H9 (cell line): ENCODE measurements at regions not wholly inside any gene's neighbourhood (a gene's known extent, or its start where the extent isn't known, plus 50 kb on each side); places are given as distances from the start of the nearest gene placed in this dataset.

ENCODE experiments used
- DNase-seq: peaks from one replicate; pipeline ENCODE4 v3.0.0-alpha.2; 2017
- H2AFZ ChIP-seq: one replicate; pipeline ENCODE4 v1.6.1; 2013; ENCODE audit warnings: mild to moderate bottlenecking, low read length, control low read depth, moderate library complexity
- H2AK5ac ChIP-seq: 2 replicates; pipeline ENCODE4 v1.6.1; 2013; ENCODE audit warnings: low read length, control low read depth, mixed read lengths; ENCODE audit not compliant: insufficient read length
- H2BK120ac ChIP-seq: one replicate; pipeline ENCODE4 v1.6.1; 2013; ENCODE audit warnings: low read depth, mild to moderate bottlenecking, low read length, control low read depth, inconsistent platforms; ENCODE audit not compliant: poor library complexity, severe bottlenecking
- H2BK12ac ChIP-seq: 2 replicates; pipeline ENCODE4 v1.6.1; 2013; ENCODE audit warnings: low read length, control low read depth, mixed read lengths, low read depth; ENCODE audit not compliant: insufficient read length
- H2BK15ac ChIP-seq: 2 replicates; pipeline ENCODE4 v1.6.1; 2013; ENCODE audit warnings: low read depth, low read length, control low read depth
- H2BK20ac ChIP-seq: one replicate; pipeline ENCODE4 v1.6.1; 2013; ENCODE audit warnings: low read depth, mild to moderate bottlenecking, low read length, control low read depth, inconsistent platforms; ENCODE audit not compliant: poor library complexity, severe bottlenecking
- H2BK5ac ChIP-seq: 2 replicates; pipeline ENCODE4 v1.6.1; 2013; ENCODE audit warnings: low read length, control low read depth, mixed read lengths; ENCODE audit not compliant: insufficient read length
- H3K14ac ChIP-seq: 2 replicates; pipeline ENCODE4 v1.6.1; 2013; ENCODE audit warnings: low read length, control low read depth; ENCODE audit not compliant: insufficient read depth
- H3K18ac ChIP-seq: 2 replicates; pipeline ENCODE4 v1.6.1; 2013; ENCODE audit warnings: low read depth, mild to moderate bottlenecking, mixed read lengths, low read length, control low read depth; ENCODE audit not compliant: insufficient read length
- H3K23ac ChIP-seq: 2 replicates; pipeline ENCODE4 v1.6.1; 2013; ENCODE audit warnings: low read length, control low read depth, mixed read lengths, low read depth; ENCODE audit not compliant: insufficient read length
- H3K23me2 ChIP-seq: 2 replicates; pipeline ENCODE4 v1.6.1; 2013; ENCODE audit warnings: low read depth, mild to moderate bottlenecking, mixed read lengths, low read length, control low read depth; ENCODE audit not compliant: insufficient read length, poor library complexity, severe bottlenecking
- H3K27ac ChIP-seq: 2 replicates; pipeline ENCODE4 v1.5.1; 2013; ENCODE audit warnings: low read length, control low read depth, mixed read lengths, low read depth; ENCODE audit not compliant: insufficient read length
- H3K27me3 ChIP-seq: 2 replicates; pipeline ENCODE4 v1.6.1; 2013; ENCODE audit warnings: low read length, control low read depth, inconsistent platforms; ENCODE audit not compliant: insufficient read depth
- H3K4ac ChIP-seq: 2 replicates; pipeline ENCODE4 v1.6.1; 2013; ENCODE audit warnings: low read depth, mild to moderate bottlenecking, control low read depth, inconsistent platforms, low read length, moderate library complexity
- H3K4me1 ChIP-seq: 2 replicates; pipeline ENCODE4 v1.6.1; 2013; ENCODE audit warnings: low read length, control low read depth, inconsistent platforms; ENCODE audit not compliant: insufficient read depth
- H3K4me2 ChIP-seq: 2 replicates; pipeline ENCODE4 v1.6.1; 2013; ENCODE audit warnings: low read length, control low read depth, mixed read lengths; ENCODE audit not compliant: insufficient read length, insufficient read depth
- H3K56ac ChIP-seq: 2 replicates; pipeline ENCODE4 v1.6.1; 2013; ENCODE audit warnings: low read depth, mild to moderate bottlenecking, mixed read lengths, low read length, control low read depth; ENCODE audit not compliant: insufficient read length
- H3K79me1 ChIP-seq: 2 replicates; pipeline ENCODE4 v1.6.1; 2013; ENCODE audit warnings: low read depth, mild to moderate bottlenecking, moderate library complexity, low read length, control low read depth, inconsistent platforms; ENCODE audit not compliant: insufficient read depth, poor library complexity, severe bottlenecking
- H3K79me2 ChIP-seq: 2 replicates; pipeline ENCODE4 v1.6.1; 2013; ENCODE audit warnings: low read length, control low read depth, inconsistent platforms; ENCODE audit not compliant: insufficient read depth
- H3K9ac ChIP-seq: 2 replicates; pipeline ENCODE4 v1.6.1; 2013; ENCODE audit warnings: low read length, control low read depth, mixed read lengths; ENCODE audit not compliant: insufficient read length; ENCODE audit errors: extremely low read depth
- H3K9me3 ChIP-seq: one replicate; pipeline ENCODE4 v1.6.1; 2013; ENCODE audit warnings: low read depth, low read length, inconsistent platforms; ENCODE audit not compliant: control insufficient read depth
- H3T11ph ChIP-seq: one replicate; pipeline ENCODE4 v1.6.1; 2013; ENCODE audit warnings: mild to moderate bottlenecking, low read length, control low read depth, inconsistent platforms
- H4K20me1 ChIP-seq: one replicate; pipeline ENCODE4 v1.6.1; 2013; ENCODE audit not compliant: control insufficient read depth, insufficient read length, insufficient read depth
- H4K5ac ChIP-seq: 2 replicates; pipeline ENCODE4 v1.6.1; 2013; ENCODE audit warnings: low read depth, mild to moderate bottlenecking, mixed read lengths, low read length, control low read depth; ENCODE audit not compliant: insufficient read length
- H4K8ac ChIP-seq: replicated peaks from 2 replicates; pipeline ENCODE4 v1.6.1; 2013; ENCODE audit warnings: low read length, control low read depth, mixed read lengths, low read depth; ENCODE audit not compliant: insufficient read length
- H4K91ac ChIP-seq: 2 replicates; pipeline ENCODE4 v1.6.1; 2013; ENCODE audit warnings: low read depth, mild to moderate bottlenecking, moderate library complexity, mixed read lengths, low read length, control low read depth; ENCODE audit not compliant: insufficient read length
- H3K27ac Mint-ChIP-seq, 3 experiments: 2 replicates in 2 of 3; 3 replicates in 1 of 3; pipeline ENCODE4 v1.8.0; 2020 to 2021; ENCODE audit warnings: mixed read lengths in 3 of 3, mild to moderate bottlenecking in 1 of 3, moderate library complexity in 1 of 3
- H3K27me3 Mint-ChIP-seq: 2 replicates; pipeline ENCODE4 v1.8.0; 2021; ENCODE audit warnings: low read depth, mild to moderate bottlenecking, moderate library complexity, mixed read lengths
- H3K36me3 Mint-ChIP-seq, 3 experiments: 2 replicates in 2 of 3; 3 replicates in 1 of 3; pipeline ENCODE4 v1.8.0; 2020 to 2021; ENCODE audit warnings: low read depth in 3 of 3, mixed read lengths in 3 of 3; ENCODE audit not compliant: insufficient read depth in 1 of 3
- H3K4me1 Mint-ChIP-seq, 2 experiments: 2 replicates each; pipeline ENCODE4 v1.8.0; 2020; ENCODE audit warnings: mixed read lengths in 2 of 2
- H3K4me3 Mint-ChIP-seq, 2 experiments: 2 replicates in 1 of 2; 3 replicates in 1 of 2; pipeline ENCODE4 v1.8.0; 2020 to 2021; ENCODE audit warnings: mild to moderate bottlenecking in 2 of 2, mixed read lengths in 2 of 2, moderate library complexity in 1 of 2
- H3K9me3 Mint-ChIP-seq, 2 experiments: 2 replicates in 1 of 2; 3 replicates in 1 of 2; pipeline ENCODE4 v1.8.0; 2020; ENCODE audit warnings: mild to moderate bottlenecking in 2 of 2, mixed read lengths in 2 of 2, moderate library complexity in 1 of 2
- WGBS: extraction: QIAGEN DNeasy Blood & Tissue Kit; methylation state at CpG from one replicate; pipeline ENCODE4 v1.1.7; 2013; ENCODE audit warnings: missing lambda C conversion rate, low lambda C conversion rate, mixed read lengths; ENCODE audit not compliant: insufficient read length; ENCODE audit errors: extremely low coverage; 5-methylcytosine and 5-hydroxymethylcytosine counted together
- TF ChIP-seq, protein P1 (sequence below): fragments of 200-600 bp; sonication (generic); conservative IDR thresholded peaks from 3 replicates; pipeline ENCODE4 v1.8.0; 2021; ENCODE audit warnings: antibody characterized with exemption, mild to moderate bottlenecking

DNA sequence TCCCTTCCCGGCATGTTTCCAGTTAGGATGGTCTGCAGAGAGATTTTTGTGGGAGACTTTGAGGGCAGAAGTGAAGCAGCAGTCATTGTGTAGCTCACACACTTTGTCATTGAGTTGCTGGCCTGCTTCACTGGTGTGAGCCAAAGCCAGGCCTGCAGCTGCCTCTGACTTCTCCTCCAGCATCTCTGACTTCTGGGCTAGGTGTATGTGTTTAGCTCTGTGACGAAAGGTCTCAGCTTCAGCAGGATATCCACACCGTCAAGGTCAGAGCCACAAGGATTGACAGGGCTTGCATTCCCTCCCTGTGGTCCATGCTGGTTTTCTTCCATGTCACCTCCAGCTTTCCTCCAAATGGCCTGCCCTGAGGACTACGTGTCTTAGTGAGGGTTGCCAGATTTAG, 57.1 kb upstream of the OSBPL11 start:
- Histone ChIP-seq H2BK5ac (no peak overlapping the region), H2AK5ac (no peak overlapping the region), H4K5ac (no peak overlapping the region), H3K56ac (no peak overlapping the region), H3K23me2 (no peaks in the 10 kb centered on the region), H3K18ac (peak overlapping the region; percentile 7), H3K9ac (no peak overlapping the region), H3K79me2 (no peaks in the 10 kb centered on the region), H3K27ac (no peak overlapping the region), H3K4ac (no peak overlapping the region), H2BK15ac (no peak overlapping the region), H3K4me1 (no peaks in the 10 kb centered on the region; the same call in 1 of the 2 replicates), H2BK12ac (no peak overlapping the region), H4K91ac (no peak overlapping the region), H4K8ac (no peak overlapping the region), H2BK120ac (no peak overlapping the region), H2AFZ (no peak overlapping the region), H3K23ac (no peak overlapping the region), H3K14ac (no peak overlapping the region; the same call in 1 of the 2 replicates), H4K20me1 (no peaks in the 10 kb centered on the region), H3K9me3 (no peaks in the 10 kb centered on the region), H3K79me1 (no peaks in the 10 kb centered on the region), H2BK20ac (no peak overlapping the region), H3T11ph (no peak overlapping the region), H3K27me3 (no peaks in the 10 kb centered on the region), H3K4me2 (no peak overlapping the region)
- TF ChIP-seq, protein P1, sequence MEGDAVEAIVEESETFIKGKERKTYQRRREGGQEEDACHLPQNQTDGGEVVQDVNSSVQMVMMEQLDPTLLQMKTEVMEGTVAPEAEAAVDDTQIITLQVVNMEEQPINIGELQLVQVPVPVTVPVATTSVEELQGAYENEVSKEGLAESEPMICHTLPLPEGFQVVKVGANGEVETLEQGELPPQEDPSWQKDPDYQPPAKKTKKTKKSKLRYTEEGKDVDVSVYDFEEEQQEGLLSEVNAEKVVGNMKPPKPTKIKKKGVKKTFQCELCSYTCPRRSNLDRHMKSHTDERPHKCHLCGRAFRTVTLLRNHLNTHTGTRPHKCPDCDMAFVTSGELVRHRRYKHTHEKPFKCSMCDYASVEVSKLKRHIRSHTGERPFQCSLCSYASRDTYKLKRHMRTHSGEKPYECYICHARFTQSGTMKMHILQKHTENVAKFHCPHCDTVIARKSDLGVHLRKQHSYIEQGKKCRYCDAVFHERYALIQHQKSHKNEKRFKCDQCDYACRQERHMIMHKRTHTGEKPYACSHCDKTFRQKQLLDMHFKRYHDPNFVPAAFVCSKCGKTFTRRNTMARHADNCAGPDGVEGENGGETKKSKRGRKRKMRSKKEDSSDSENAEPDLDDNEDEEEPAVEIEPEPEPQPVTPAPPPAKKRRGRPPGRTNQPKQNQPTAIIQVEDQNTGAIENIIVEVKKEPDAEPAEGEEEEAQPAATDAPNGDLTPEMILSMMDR: no peak
- Mint-ChIP-seq H3K27ac (no peak overlapping the region), H3K27me3 (no peaks in the 10 kb centered on the region), H3K36me3 (no peaks in the 10 kb centered on the region), H3K9me3 (no peaks in the 10 kb centered on the region), H3K4me3 (no peak overlapping the region), H3K4me1 (peaks cover 17 to 18% of the 10 kb centered on the region in 2 experiments)
- no peak for DNase-seq
- WGBS: no CpG with 5 or more reads among the region's 4 CpGs
